ENCODE measurements at regions not wholly inside any gene's neighbourhood (a gene's known extent, or its start where the extent isn't known, plus 50 kb on each side); places are given as distances from the start of the nearest gene placed in this dataset.

GRCh38 chr20:5481872-5482271 lies 128.9 kb downstream of the GPCPD1 start:
- no peak overlapping the region for H3K27ac ChIP-seq (ENCODE audit: control insufficient read depth, insufficient read depth, low read length)
- no peak overlapping the region for H3K9ac ChIP-seq (ENCODE audit: control insufficient read depth, extremely low read depth, insufficient read depth, low read length)
- FAIRE-seq: no peak
- no peaks in the 10 kb centered on the region for H3K79me2 ChIP-seq (ENCODE audit: control insufficient read depth, insufficient read depth, low read length)
- H3K4me3 ChIP-seq (ENCODE audit: control insufficient read depth in 2 of 3, extremely low read depth in 1 of 3, insufficient read depth in 2 of 3, low read depth in 1 of 3, low read length in 3 of 3): no peak overlapping the region
- H3K9me1 ChIP-seq (ENCODE audit: control insufficient read depth, extremely low read depth, insufficient read depth, low read length): no peaks in the 10 kb centered on the region
- DNase-seq (ENCODE audit: low read depth, low spot score): no peak
- no peaks in the 10 kb centered on the region for H3K9me3 ChIP-seq (ENCODE audit: control insufficient read depth, low read depth, low read length)
- H3K27me3 ChIP-seq (ENCODE audit: control insufficient read depth, extremely low read depth, insufficient read depth, low read length): peaks cover 10% of the 10 kb centered on the region
- no peaks in the 10 kb centered on the region for H4K20me1 ChIP-seq (ENCODE audit: control insufficient read depth, extremely low read depth, insufficient read depth, low read length)
- H3K4me1 ChIP-seq (ENCODE audit: control insufficient read depth, extremely low read depth, insufficient read depth, low read length): no peaks in the 10 kb centered on the region
- no peak overlapping the region for H2AFZ ChIP-seq (ENCODE audit: control insufficient read depth, low read length)
- H3K36me3 ChIP-seq (ENCODE audit: control insufficient read depth in 2 of 2, extremely low read depth in 1 of 2, insufficient read depth in 2 of 2, low read length in 2 of 2): no peaks in the 10 kb centered on the region
- H3K4me2 ChIP-seq (ENCODE audit: control insufficient read depth, extremely low read depth, insufficient read depth, low read depth, low read length): no peak overlapping the region
- dilution Hi-C loops (cut with MboI; ENCODE audit: extremely low pct_ligation_motif_present, low sequenced_read_pairs): no loop called here
- TF ChIP-seq EZH2 (IDR thresholded peaks at IDR 0.05; ENCODE audit: low read length) (no peak), CTCF (optimal IDR thresholded peaks at IDR 0.05 in 1 of 3, IDR thresholded peaks at IDR 0.05 in 1 of 3, conservative IDR thresholded peaks at IDR 0.05 in 1 of 3; ENCODE audit: extremely low read depth in 1 of 3, insufficient read depth in 2 of 3, low read length in 3 of 3) (no peak)

GRCh38 chr20:5480824-5481600 lies 129.8 kb downstream of the GPCPD1 start:
- Histone ChIP-seq H3K36me3 (ENCODE audit: control insufficient read depth in 2 of 2, extremely low read depth in 1 of 2, insufficient read depth in 2 of 2, low read length in 2 of 2) (no peaks in the 10 kb centered on the region), H4K20me1 (ENCODE audit: control insufficient read depth, extremely low read depth, insufficient read depth, low read length) (no peaks in the 10 kb centered on the region), H3K27ac (ENCODE audit: control insufficient read depth, insufficient read depth, low read length) (no peak overlapping the region), H3K9ac (ENCODE audit: control insufficient read depth, extremely low read depth, insufficient read depth, low read length) (no peak overlapping the region), H3K4me2 (ENCODE audit: control insufficient read depth, extremely low read depth, insufficient read depth, low read depth, low read length) (no peak overlapping the region), H3K9me3 (ENCODE audit: control insufficient read depth, low read depth, low read length) (no peaks in the 10 kb centered on the region), H2AFZ (ENCODE audit: control insufficient read depth, low read length) (no peak overlapping the region), H3K4me3 (ENCODE audit: control insufficient read depth in 2 of 3, extremely low read depth in 1 of 3, insufficient read depth in 2 of 3, low read depth in 1 of 3, low read length in 3 of 3) (no peak overlapping the region), H3K9me1 (ENCODE audit: control insufficient read depth, extremely low read depth, insufficient read depth, low read length) (no peaks in the 10 kb centered on the region), H3K79me2 (ENCODE audit: control insufficient read depth, insufficient read depth, low read length) (no peaks in the 10 kb centered on the region), H3K4me1 (ENCODE audit: control insufficient read depth, extremely low read depth, insufficient read depth, low read length) (no peaks in the 10 kb centered on the region), H3K27me3 (ENCODE audit: control insufficient read depth, extremely low read depth, insufficient read depth, low read length) (peaks cover 9% of the 10 kb centered on the region)
- TF ChIP-seq CTCF (optimal IDR thresholded peaks at IDR 0.05 in 1 of 3, IDR thresholded peaks at IDR 0.05 in 1 of 3, conservative IDR thresholded peaks at IDR 0.05 in 1 of 3; ENCODE audit: extremely low read depth in 1 of 3, insufficient read depth in 2 of 3, low read length in 3 of 3) (no peak), EZH2 (IDR thresholded peaks at IDR 0.05; ENCODE audit: low read length) (no peak)
- DNase-seq (ENCODE audit: low read depth, low spot score) (no peak), FAIRE-seq (no peak)
- dilution Hi-C loops (cut with MboI; ENCODE audit: extremely low pct_ligation_motif_present, low sequenced_read_pairs): no loop called here

All from keratinocyte (primary cell).